Neural cell (in vitro differentiated cells): ENCODE measurements at regions not wholly inside any gene's neighbourhood (a gene's known extent, or its start where the extent isn't known, plus 50 kb on each side); places are given as distances from the start of the nearest gene placed in this dataset.

Source experiments
- H2AFZ ChIP-seq: fragments of 200-600, 300-800 bp; sonication (generic), shearing (Covaris generic); 2 replicates; pipeline ENCODE4 v1.6.0; 2014; ENCODE audit warnings: low read depth, mild to moderate bottlenecking, antibody characterized with exemption, low read length, moderate library complexity
- H3F3A ChIP-seq: fragments of 200-600 bp; shearing (Covaris generic); 2 replicates; pipeline ENCODE4 v1.6.1; 2016; ENCODE audit warnings: mild to moderate bottlenecking, moderate library complexity, mixed read lengths, antibody characterized with exemption, low read length; ENCODE audit not compliant: insufficient read depth, poor library complexity, severe bottlenecking
- H3K27ac ChIP-seq: fragments of 200-600, 300-800 bp; sonication (generic), shearing (Covaris generic); 2 replicates; pipeline ENCODE4 v1.5.1; 2014; ENCODE audit warnings: mild to moderate bottlenecking, low read length, moderate library complexity
- H3K27me3 ChIP-seq: fragments of 300-800, 200-600 bp; sonication (generic), shearing (Covaris generic); 2 replicates; pipeline ENCODE4 v1.6.0; 2014; ENCODE audit warnings: mild to moderate bottlenecking, low read depth, low read length, moderate library complexity; ENCODE audit not compliant: insufficient read depth
- H3K36me3 ChIP-seq: fragments of 300-800, 200-600 bp; sonication (generic), shearing (Covaris generic); 2 replicates; pipeline ENCODE4 v1.5.1; 2014; ENCODE audit warnings: mild to moderate bottlenecking, antibody characterized with exemption, low read length, moderate library complexity; ENCODE audit not compliant: insufficient read depth
- H3K4me2 ChIP-seq: fragments of 300-800, 200-600 bp; sonication (generic), shearing (Covaris generic); 2 replicates; pipeline ENCODE4 v1.6.0; 2014; ENCODE audit warnings: mild to moderate bottlenecking, low read length
- H3K4me3 ChIP-seq: fragments of 300-800, 200-600 bp; sonication (generic), shearing (Covaris generic); 2 replicates; pipeline ENCODE4 v1.5.1; 2014; ENCODE audit warnings: mild to moderate bottlenecking, low read length, moderate library complexity
- H3K79me2 ChIP-seq: fragments of 200-600 bp; shearing (Covaris generic); replicated peaks from 2 replicates; pipeline ENCODE4 v1.6.0; 2014; ENCODE audit warnings: mild to moderate bottlenecking, low read length, moderate library complexity; ENCODE audit not compliant: insufficient read depth
- H3K9ac ChIP-seq: fragments of 300-800, 200-600 bp; sonication (generic), shearing (Covaris generic); 2 replicates; pipeline ENCODE4 v1.6.1; 2016; ENCODE audit warnings: mild to moderate bottlenecking, low read length, mixed read lengths
- H3K9me2 ChIP-seq: fragments of 200-600 bp; shearing (Covaris generic); 2 replicates; pipeline ENCODE4 v1.6.1; 2016; ENCODE audit warnings: mild to moderate bottlenecking, low read length, mixed read lengths; ENCODE audit not compliant: insufficient read depth
- H3K9me3 ChIP-seq: fragments of 200-600, 300-800 bp; sonication (generic), shearing (Covaris generic); 2 replicates; pipeline ENCODE4 v1.6.1; 2016; ENCODE audit warnings: mild to moderate bottlenecking, mixed run types, low read length, moderate library complexity, mixed read lengths
- H4K20me1 ChIP-seq: fragments of 200-600 bp; shearing (Covaris generic); 2 replicates; pipeline ENCODE4 v1.6.1; 2016; ENCODE audit warnings: mild to moderate bottlenecking, mixed run types; ENCODE audit not compliant: insufficient read depth
- EP300 ChIP-seq: fragments of 450-650 bp; conservative IDR thresholded peaks from 2 replicates; pipeline ENCODE4 v1.6.1; 2014; ENCODE audit warnings: antibody characterized with exemption, mild to moderate bottlenecking, moderate library complexity; ENCODE audit not compliant: poor library complexity, severe bottlenecking
- EZH2 ChIP-seq: fragments of 200-600, 300-800 bp; shearing (Covaris generic), sonication (generic); IDR thresholded peaks from 2 replicates; pipeline ENCODE4 v1.6.1; 2014; ENCODE audit warnings: antibody characterized with exemption, low read length, borderline replicate concordance, mild to moderate bottlenecking; ENCODE audit not compliant: insufficient read depth, poor library complexity, severe bottlenecking
- MXI1 ChIP-seq: fragments of 450-650 bp; conservative IDR thresholded peaks from 2 replicates; pipeline ENCODE4 v1.6.1; 2014; ENCODE audit warnings: antibody characterized with exemption, mild to moderate bottlenecking; ENCODE audit not compliant: poor library complexity, severe bottlenecking
- RAD21 ChIP-seq: fragments of 450-650 bp; conservative IDR thresholded peaks from 2 replicates; pipeline ENCODE4 v1.6.1; 2014; ENCODE audit warnings: antibody characterized with exemption, mild to moderate bottlenecking, moderate library complexity
- REST ChIP-seq: IDR thresholded peaks from 2 replicates; pipeline ENCODE4 v1.6.1; 2012; ENCODE audit warnings: borderline replicate concordance
- SMC3 ChIP-seq: fragments of 450-650 bp; conservative IDR thresholded peaks from 2 replicates; pipeline ENCODE4 v1.6.1; 2014; ENCODE audit warnings: antibody characterized with exemption, mild to moderate bottlenecking, moderate library complexity; ENCODE audit not compliant: poor library complexity
- TAF1 ChIP-seq: IDR thresholded peaks from 2 replicates; pipeline ENCODE4 v1.6.1; 2012; ENCODE audit warnings: low read depth

GRCh38 chr5:62199792-62200716 lies 106.0 kb upstream of the KIF2A start:
- Histone ChIP-seq H3K9me3 (no peaks in the 10 kb centered on the region), H4K20me1 (no peaks in the 10 kb centered on the region), H3K27me3 (no peaks in the 10 kb centered on the region), H3K4me3 (no peak overlapping the region), H3K9ac (no peak overlapping the region), H3K9me2 (no peaks in the 10 kb centered on the region), H3K36me3 (no peaks in the 10 kb centered on the region), H3F3A (no peaks in the 10 kb centered on the region), H3K27ac (no peak overlapping the region), H3K79me2 (no peaks in the 10 kb centered on the region), H2AFZ (no peak overlapping the region), H3K4me2 (no peak overlapping the region)
- TF ChIP-seq EZH2 (no peak), MXI1 (no peak), SMC3 (no peak), TAF1 (no peak), EP300 (no peak)

GRCh38 chr5:62206150-62206829 lies 99.7 kb upstream of the KIF2A start:
- no peak overlapping the region for H3K4me3 ChIP-seq
- no peaks in the 10 kb centered on the region for H3K79me2 ChIP-seq
- H3K4me2 ChIP-seq, result no peak overlapping the region
- no peaks in the 10 kb centered on the region for H3F3A ChIP-seq
- no peak overlapping the region for H2AFZ ChIP-seq
- no peak overlapping the region for H3K9ac ChIP-seq
- H4K20me1 ChIP-seq, result no peaks in the 10 kb centered on the region
- no peaks in the 10 kb centered on the region for H3K36me3 ChIP-seq
- TF ChIP-seq REST (no peak), RAD21 (no peak), MXI1 (no peak), EP300 (no peak), SMC3 (no peak), EZH2 (no peak)
- H3K9me2 ChIP-seq, result no peaks in the 10 kb centered on the region
- no peaks in the 10 kb centered on the region for H3K27me3 ChIP-seq
- no peaks in the 10 kb centered on the region for H3K9me3 ChIP-seq
- H3K27ac ChIP-seq, result no peak overlapping the region
